HEK293 (cell line): ENCODE measurements at regions not wholly inside any gene's neighbourhood (a gene's known extent, or its start where the extent isn't known, plus 50 kb on each side); places are given as distances from the start of the nearest gene placed in this dataset.

Experiments
- CTCF ChIP-seq: fragments of 450-650 bp; formaldehyde crosslinking; IDR thresholded peaks from 2 replicates; pipeline ENCODE4 v1.5.1; 2016; ENCODE audit warnings: missing biosample characterization, missing genetic modification characterization
- ZNF558 ChIP-seq: fragments of 450-650 bp; formaldehyde crosslinking; IDR thresholded peaks from 2 replicates; pipeline ENCODE4 v1.5.1; 2016; ENCODE audit warnings: missing biosample characterization, missing genetic modification characterization

DNA sequence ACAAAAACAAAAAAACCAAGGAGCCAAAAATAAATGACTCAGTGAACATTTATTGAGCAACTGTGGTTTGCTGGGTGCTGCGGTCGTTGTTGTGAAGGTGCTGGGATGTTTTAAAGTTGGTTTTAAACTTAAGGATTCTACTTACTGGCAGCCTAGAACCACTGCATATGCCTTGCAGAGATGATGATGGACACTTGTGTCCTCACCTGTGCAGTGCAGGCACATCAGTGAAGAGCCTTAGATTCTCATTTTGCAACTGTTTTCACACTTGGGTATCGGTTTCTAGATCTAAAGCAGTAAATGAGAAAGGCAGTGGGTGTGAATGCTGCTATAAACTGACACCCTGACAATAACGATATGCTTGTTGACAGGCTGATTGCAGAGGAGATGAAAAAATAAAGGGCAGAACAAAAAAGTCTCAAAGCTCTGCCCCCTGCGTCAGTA, 68.8 kb downstream of the UTRN start:
- TF ChIP-seq ZNF558 (tag by site-specific recombination) = no peak
- TF ChIP-seq CTCF (tag by site-specific recombination) = no peak
